ENCODE measurements at regions not wholly inside any gene's neighbourhood (a gene's known extent, or its start where the extent isn't known, plus 50 kb on each side); places are given as distances from the start of the nearest gene placed in this dataset.

GRCh38 chr3:66163222-66163621 is 57.6 kb upstream of the SLC25A26 start:
- Histone ChIP-seq H3K4me3 (ENCODE audit: low read length) (no peak overlapping the region), H3F3A (ENCODE audit: insufficient read depth, low read length, poor library complexity, severe bottlenecking) (no peaks in the 10 kb centered on the region), H3K9me2 (ENCODE audit: insufficient read depth, low read length) (no peaks in the 10 kb centered on the region), H3K36me3 (ENCODE audit: insufficient read depth, low read length) (no peaks in the 10 kb centered on the region), H4K20me1 (ENCODE audit: insufficient read depth) (no peaks in the 10 kb centered on the region), H3K9me3 (ENCODE audit: low read length) (no peaks in the 10 kb centered on the region), H2AFZ (ENCODE audit: low read depth, low read length) (no peak overlapping the region), H3K27ac (ENCODE audit: low read length) (no peak overlapping the region), H3K27me3 (ENCODE audit: insufficient read depth, low read depth, low read length) (no peaks in the 10 kb centered on the region), H3K9ac (ENCODE audit: low read length) (no peak overlapping the region), H3K4me2 (ENCODE audit: low read length) (no peak overlapping the region), H3K79me2 (replicated peaks; ENCODE audit: insufficient read depth, low read length) (no peaks in the 10 kb centered on the region)
- no peak for TF ChIP-seq TAF1 (IDR thresholded peaks at IDR 0.05; ENCODE audit: low read depth)
- TF ChIP-seq, protein P1, sequence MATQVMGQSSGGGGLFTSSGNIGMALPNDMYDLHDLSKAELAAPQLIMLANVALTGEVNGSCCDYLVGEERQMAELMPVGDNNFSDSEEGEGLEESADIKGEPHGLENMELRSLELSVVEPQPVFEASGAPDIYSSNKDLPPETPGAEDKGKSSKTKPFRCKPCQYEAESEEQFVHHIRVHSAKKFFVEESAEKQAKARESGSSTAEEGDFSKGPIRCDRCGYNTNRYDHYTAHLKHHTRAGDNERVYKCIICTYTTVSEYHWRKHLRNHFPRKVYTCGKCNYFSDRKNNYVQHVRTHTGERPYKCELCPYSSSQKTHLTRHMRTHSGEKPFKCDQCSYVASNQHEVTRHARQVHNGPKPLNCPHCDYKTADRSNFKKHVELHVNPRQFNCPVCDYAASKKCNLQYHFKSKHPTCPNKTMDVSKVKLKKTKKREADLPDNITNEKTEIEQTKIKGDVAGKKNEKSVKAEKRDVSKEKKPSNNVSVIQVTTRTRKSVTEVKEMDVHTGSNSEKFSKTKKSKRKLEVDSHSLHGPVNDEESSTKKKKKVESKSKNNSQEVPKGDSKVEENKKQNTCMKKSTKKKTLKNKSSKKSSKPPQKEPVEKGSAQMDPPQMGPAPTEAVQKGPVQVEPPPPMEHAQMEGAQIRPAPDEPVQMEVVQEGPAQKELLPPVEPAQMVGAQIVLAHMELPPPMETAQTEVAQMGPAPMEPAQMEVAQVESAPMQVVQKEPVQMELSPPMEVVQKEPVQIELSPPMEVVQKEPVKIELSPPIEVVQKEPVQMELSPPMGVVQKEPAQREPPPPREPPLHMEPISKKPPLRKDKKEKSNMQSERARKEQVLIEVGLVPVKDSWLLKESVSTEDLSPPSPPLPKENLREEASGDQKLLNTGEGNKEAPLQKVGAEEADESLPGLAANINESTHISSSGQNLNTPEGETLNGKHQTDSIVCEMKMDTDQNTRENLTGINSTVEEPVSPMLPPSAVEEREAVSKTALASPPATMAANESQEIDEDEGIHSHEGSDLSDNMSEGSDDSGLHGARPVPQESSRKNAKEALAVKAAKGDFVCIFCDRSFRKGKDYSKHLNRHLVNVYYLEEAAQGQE (IDR thresholded peaks at IDR 0.05; ENCODE audit: borderline replicate concordance): no peak
- TF ChIP-seq RAD21 (conservative IDR thresholded peaks at IDR 0.05): no peak
- no peak for TF ChIP-seq SMC3 (conservative IDR thresholded peaks at IDR 0.05; ENCODE audit: poor library complexity)
- no peak for TF ChIP-seq POLR2AphosphoS5 (IDR thresholded peaks at IDR 0.05)
- TF ChIP-seq MXI1 (conservative IDR thresholded peaks at IDR 0.05; ENCODE audit: poor library complexity, severe bottlenecking): no peak
- no peak for TF ChIP-seq EP300 (conservative IDR thresholded peaks at IDR 0.05; ENCODE audit: poor library complexity, severe bottlenecking)
- TF ChIP-seq, protein P2, sequence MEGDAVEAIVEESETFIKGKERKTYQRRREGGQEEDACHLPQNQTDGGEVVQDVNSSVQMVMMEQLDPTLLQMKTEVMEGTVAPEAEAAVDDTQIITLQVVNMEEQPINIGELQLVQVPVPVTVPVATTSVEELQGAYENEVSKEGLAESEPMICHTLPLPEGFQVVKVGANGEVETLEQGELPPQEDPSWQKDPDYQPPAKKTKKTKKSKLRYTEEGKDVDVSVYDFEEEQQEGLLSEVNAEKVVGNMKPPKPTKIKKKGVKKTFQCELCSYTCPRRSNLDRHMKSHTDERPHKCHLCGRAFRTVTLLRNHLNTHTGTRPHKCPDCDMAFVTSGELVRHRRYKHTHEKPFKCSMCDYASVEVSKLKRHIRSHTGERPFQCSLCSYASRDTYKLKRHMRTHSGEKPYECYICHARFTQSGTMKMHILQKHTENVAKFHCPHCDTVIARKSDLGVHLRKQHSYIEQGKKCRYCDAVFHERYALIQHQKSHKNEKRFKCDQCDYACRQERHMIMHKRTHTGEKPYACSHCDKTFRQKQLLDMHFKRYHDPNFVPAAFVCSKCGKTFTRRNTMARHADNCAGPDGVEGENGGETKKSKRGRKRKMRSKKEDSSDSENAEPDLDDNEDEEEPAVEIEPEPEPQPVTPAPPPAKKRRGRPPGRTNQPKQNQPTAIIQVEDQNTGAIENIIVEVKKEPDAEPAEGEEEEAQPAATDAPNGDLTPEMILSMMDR (IDR thresholded peaks at IDR 0.05; ENCODE audit: poor library complexity, severe bottlenecking): no peak
- TF ChIP-seq EZH2 (IDR thresholded peaks at IDR 0.05; ENCODE audit: borderline replicate concordance, insufficient read depth, low read length, poor library complexity, severe bottlenecking): no peak

DNA sequence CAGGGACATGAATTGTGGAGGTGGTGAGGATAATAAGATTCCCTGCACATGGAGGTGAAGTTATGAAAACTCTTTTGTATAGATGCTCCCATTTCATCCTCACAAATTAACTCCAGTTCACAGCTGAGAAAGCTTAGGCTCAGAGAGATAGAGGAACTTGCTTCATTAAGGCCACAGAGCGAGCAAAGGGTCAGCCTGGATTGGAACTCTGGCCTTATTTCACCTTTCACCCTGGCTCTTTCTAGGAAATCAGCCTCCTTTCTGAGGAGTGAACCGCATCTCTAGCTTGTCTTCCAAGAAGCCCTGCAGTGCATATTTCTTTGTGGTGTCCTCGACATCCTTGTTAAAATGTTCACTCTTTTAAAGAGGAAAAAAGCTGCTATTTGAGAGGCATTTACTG is 58.0 kb upstream of the SLC25A26 start:
- no peaks in the 10 kb centered on the region for H3K9me2 ChIP-seq (ENCODE audit: insufficient read depth, low read length)
- no peak overlapping the region for H3K27ac ChIP-seq (ENCODE audit: low read length)
- no peaks in the 10 kb centered on the region for H3K9me3 ChIP-seq (ENCODE audit: low read length)
- no peaks in the 10 kb centered on the region for H3K79me2 ChIP-seq (replicated peaks; ENCODE audit: insufficient read depth, low read length)
- no peak for TF ChIP-seq MXI1 (conservative IDR thresholded peaks at IDR 0.05; ENCODE audit: poor library complexity, severe bottlenecking)
- TF ChIP-seq, protein P1 (IDR thresholded peaks at IDR 0.05; ENCODE audit: borderline replicate concordance): no peak
- TF ChIP-seq, protein P2 (IDR thresholded peaks at IDR 0.05; ENCODE audit: poor library complexity, severe bottlenecking): no peak
- TF ChIP-seq TAF1 (IDR thresholded peaks at IDR 0.05; ENCODE audit: low read depth): no peak
- no peak for TF ChIP-seq RAD21 (conservative IDR thresholded peaks at IDR 0.05)
- no peak for TF ChIP-seq SMC3 (conservative IDR thresholded peaks at IDR 0.05; ENCODE audit: poor library complexity)
- no peak for TF ChIP-seq EP300 (conservative IDR thresholded peaks at IDR 0.05; ENCODE audit: poor library complexity, severe bottlenecking)
- TF ChIP-seq POLR2AphosphoS5 (IDR thresholded peaks at IDR 0.05): no peak
- no peak for TF ChIP-seq EZH2 (IDR thresholded peaks at IDR 0.05; ENCODE audit: borderline replicate concordance, insufficient read depth, low read length, poor library complexity, severe bottlenecking)
- H2AFZ ChIP-seq (ENCODE audit: low read depth, low read length): no peak overlapping the region
- no peaks in the 10 kb centered on the region for H3K27me3 ChIP-seq (ENCODE audit: insufficient read depth, low read depth, low read length)
- no peaks in the 10 kb centered on the region for H3K36me3 ChIP-seq (ENCODE audit: insufficient read depth, low read length)
- H3K4me2 ChIP-seq (ENCODE audit: low read length): no peak overlapping the region
- H3K9ac ChIP-seq (ENCODE audit: low read length): no peak overlapping the region
- H4K20me1 ChIP-seq (ENCODE audit: insufficient read depth): no peaks in the 10 kb centered on the region
- H3K4me3 ChIP-seq (ENCODE audit: low read length): no peak overlapping the region
- H3F3A ChIP-seq (ENCODE audit: insufficient read depth, low read length, poor library complexity, severe bottlenecking): no peaks in the 10 kb centered on the region

All from neural cell (in vitro differentiated cells).